H9 (cell line): ENCODE measurements at regions not wholly inside any gene's neighbourhood (a gene's known extent, or its start where the extent isn't known, plus 50 kb on each side); places are given as distances from the start of the nearest gene placed in this dataset.

Experiments
- DNase-seq: peaks from one replicate; pipeline ENCODE4 v3.0.0-alpha.2; 2017
- H2AFZ ChIP-seq: one replicate; pipeline ENCODE4 v1.6.1; 2013; ENCODE audit warnings: mild to moderate bottlenecking, low read length, control low read depth, moderate library complexity
- H2AK5ac ChIP-seq: 2 replicates; pipeline ENCODE4 v1.6.1; 2013; ENCODE audit warnings: low read length, control low read depth, mixed read lengths; ENCODE audit not compliant: insufficient read length
- H2BK120ac ChIP-seq: one replicate; pipeline ENCODE4 v1.6.1; 2013; ENCODE audit warnings: low read depth, mild to moderate bottlenecking, low read length, control low read depth, inconsistent platforms; ENCODE audit not compliant: poor library complexity, severe bottlenecking
- H2BK12ac ChIP-seq: 2 replicates; pipeline ENCODE4 v1.6.1; 2013; ENCODE audit warnings: low read length, control low read depth, mixed read lengths, low read depth; ENCODE audit not compliant: insufficient read length
- H2BK15ac ChIP-seq: 2 replicates; pipeline ENCODE4 v1.6.1; 2013; ENCODE audit warnings: low read depth, low read length, control low read depth
- H2BK20ac ChIP-seq: one replicate; pipeline ENCODE4 v1.6.1; 2013; ENCODE audit warnings: low read depth, mild to moderate bottlenecking, low read length, control low read depth, inconsistent platforms; ENCODE audit not compliant: poor library complexity, severe bottlenecking
- H2BK5ac ChIP-seq: 2 replicates; pipeline ENCODE4 v1.6.1; 2013; ENCODE audit warnings: low read length, control low read depth, mixed read lengths; ENCODE audit not compliant: insufficient read length
- H3K14ac ChIP-seq: 2 replicates; pipeline ENCODE4 v1.6.1; 2013; ENCODE audit warnings: low read length, control low read depth; ENCODE audit not compliant: insufficient read depth
- H3K18ac ChIP-seq: 2 replicates; pipeline ENCODE4 v1.6.1; 2013; ENCODE audit warnings: low read depth, mild to moderate bottlenecking, mixed read lengths, low read length, control low read depth; ENCODE audit not compliant: insufficient read length
- H3K23ac ChIP-seq: 2 replicates; pipeline ENCODE4 v1.6.1; 2013; ENCODE audit warnings: low read length, control low read depth, mixed read lengths, low read depth; ENCODE audit not compliant: insufficient read length
- H3K23me2 ChIP-seq: 2 replicates; pipeline ENCODE4 v1.6.1; 2013; ENCODE audit warnings: low read depth, mild to moderate bottlenecking, mixed read lengths, low read length, control low read depth; ENCODE audit not compliant: insufficient read length, poor library complexity, severe bottlenecking
- H3K27ac ChIP-seq: 2 replicates; pipeline ENCODE4 v1.5.1; 2013; ENCODE audit warnings: low read length, control low read depth, mixed read lengths, low read depth; ENCODE audit not compliant: insufficient read length
- H3K27me3 ChIP-seq: 2 replicates; pipeline ENCODE4 v1.6.1; 2013; ENCODE audit warnings: low read length, control low read depth, inconsistent platforms; ENCODE audit not compliant: insufficient read depth
- H3K4ac ChIP-seq: 2 replicates; pipeline ENCODE4 v1.6.1; 2013; ENCODE audit warnings: low read depth, mild to moderate bottlenecking, control low read depth, inconsistent platforms, low read length, moderate library complexity
- H3K4me1 ChIP-seq: 2 replicates; pipeline ENCODE4 v1.6.1; 2013; ENCODE audit warnings: low read length, control low read depth, inconsistent platforms; ENCODE audit not compliant: insufficient read depth
- H3K4me2 ChIP-seq: 2 replicates; pipeline ENCODE4 v1.6.1; 2013; ENCODE audit warnings: low read length, control low read depth, mixed read lengths; ENCODE audit not compliant: insufficient read length, insufficient read depth
- H3K56ac ChIP-seq: 2 replicates; pipeline ENCODE4 v1.6.1; 2013; ENCODE audit warnings: low read depth, mild to moderate bottlenecking, mixed read lengths, low read length, control low read depth; ENCODE audit not compliant: insufficient read length
- H3K79me1 ChIP-seq: 2 replicates; pipeline ENCODE4 v1.6.1; 2013; ENCODE audit warnings: low read depth, mild to moderate bottlenecking, moderate library complexity, low read length, control low read depth, inconsistent platforms; ENCODE audit not compliant: insufficient read depth, poor library complexity, severe bottlenecking
- H3K79me2 ChIP-seq: 2 replicates; pipeline ENCODE4 v1.6.1; 2013; ENCODE audit warnings: low read length, control low read depth, inconsistent platforms; ENCODE audit not compliant: insufficient read depth
- H3K9ac ChIP-seq: 2 replicates; pipeline ENCODE4 v1.6.1; 2013; ENCODE audit warnings: low read length, control low read depth, mixed read lengths; ENCODE audit not compliant: insufficient read length; ENCODE audit errors: extremely low read depth
- H3K9me3 ChIP-seq: one replicate; pipeline ENCODE4 v1.6.1; 2013; ENCODE audit warnings: low read depth, low read length, inconsistent platforms; ENCODE audit not compliant: control insufficient read depth
- H3T11ph ChIP-seq: one replicate; pipeline ENCODE4 v1.6.1; 2013; ENCODE audit warnings: mild to moderate bottlenecking, low read length, control low read depth, inconsistent platforms
- H4K20me1 ChIP-seq: one replicate; pipeline ENCODE4 v1.6.1; 2013; ENCODE audit not compliant: control insufficient read depth, insufficient read length, insufficient read depth
- H4K5ac ChIP-seq: 2 replicates; pipeline ENCODE4 v1.6.1; 2013; ENCODE audit warnings: low read depth, mild to moderate bottlenecking, mixed read lengths, low read length, control low read depth; ENCODE audit not compliant: insufficient read length
- H4K8ac ChIP-seq: replicated peaks from 2 replicates; pipeline ENCODE4 v1.6.1; 2013; ENCODE audit warnings: low read length, control low read depth, mixed read lengths, low read depth; ENCODE audit not compliant: insufficient read length
- H4K91ac ChIP-seq: 2 replicates; pipeline ENCODE4 v1.6.1; 2013; ENCODE audit warnings: low read depth, mild to moderate bottlenecking, moderate library complexity, mixed read lengths, low read length, control low read depth; ENCODE audit not compliant: insufficient read length
- H3K27ac Mint-ChIP-seq, 3 experiments: 2 replicates in 2 of 3; 3 replicates in 1 of 3; pipeline ENCODE4 v1.8.0; 2020 to 2021; ENCODE audit warnings: mixed read lengths in 3 of 3, mild to moderate bottlenecking in 1 of 3, moderate library complexity in 1 of 3
- H3K27me3 Mint-ChIP-seq: 2 replicates; pipeline ENCODE4 v1.8.0; 2021; ENCODE audit warnings: low read depth, mild to moderate bottlenecking, moderate library complexity, mixed read lengths
- H3K36me3 Mint-ChIP-seq, 3 experiments: 2 replicates in 2 of 3; 3 replicates in 1 of 3; pipeline ENCODE4 v1.8.0; 2020 to 2021; ENCODE audit warnings: low read depth in 3 of 3, mixed read lengths in 3 of 3; ENCODE audit not compliant: insufficient read depth in 1 of 3
- H3K4me1 Mint-ChIP-seq, 2 experiments: 2 replicates each; pipeline ENCODE4 v1.8.0; 2020; ENCODE audit warnings: mixed read lengths in 2 of 2
- H3K4me3 Mint-ChIP-seq, 2 experiments: 2 replicates in 1 of 2; 3 replicates in 1 of 2; pipeline ENCODE4 v1.8.0; 2020 to 2021; ENCODE audit warnings: mild to moderate bottlenecking in 2 of 2, mixed read lengths in 2 of 2, moderate library complexity in 1 of 2
- H3K9me3 Mint-ChIP-seq, 2 experiments: 2 replicates in 1 of 2; 3 replicates in 1 of 2; pipeline ENCODE4 v1.8.0; 2020; ENCODE audit warnings: mild to moderate bottlenecking in 2 of 2, mixed read lengths in 2 of 2, moderate library complexity in 1 of 2
- CTCF ChIP-seq: fragments of 200-600 bp; sonication (generic); conservative IDR thresholded peaks from 3 replicates; pipeline ENCODE4 v1.8.0; 2021; ENCODE audit warnings: antibody characterized with exemption, mild to moderate bottlenecking

GRCh38 chr3:56864090-56864489 lies 62.3 kb upstream of the ARHGEF3 start:
- Mint-ChIP-seq H3K4me3 (no peak overlapping the region), H3K4me1 (peaks cover 11 to 16% of the 10 kb centered on the region in 2 experiments; a peak in 3 of 4 replicates), H3K36me3 (no peaks in the 10 kb centered on the region), H3K9me3 (no peaks in the 10 kb centered on the region), H3K27me3 (no peaks in the 10 kb centered on the region), H3K27ac (no peak overlapping the region)
- Histone ChIP-seq H2AFZ (no peak overlapping the region), H4K91ac (no peak overlapping the region), H2BK15ac (no peak overlapping the region), H2AK5ac (no peak overlapping the region), H4K5ac (no peak overlapping the region), H4K20me1 (no peaks in the 10 kb centered on the region), H3K27me3 (no peaks in the 10 kb centered on the region), H3K9me3 (no peaks in the 10 kb centered on the region), H3K23me2 (no peaks in the 10 kb centered on the region), H3K9ac (no peak overlapping the region), H3T11ph (no peak overlapping the region), H2BK5ac (no peak overlapping the region), H3K4ac (no peak overlapping the region), H2BK20ac (no peak overlapping the region), H3K27ac (no peak overlapping the region), H3K18ac (no peak overlapping the region), H4K8ac (no peak overlapping the region), H3K56ac (no peak overlapping the region), H3K79me2 (no peaks in the 10 kb centered on the region), H2BK120ac (no peak overlapping the region), H3K14ac (no peak overlapping the region), H3K79me1 (no peaks in the 10 kb centered on the region), H3K4me1 (no peaks in the 10 kb centered on the region; the same call in 1 of the 2 replicates), H3K23ac (no peak overlapping the region), H3K4me2 (no peak overlapping the region), H2BK12ac (no peak overlapping the region)
- TF ChIP-seq CTCF: no peak
- no peak for DNase-seq
